GM19324 (cell line): ENCODE measurements at regions not wholly inside any gene's neighbourhood (a gene's known extent, or its start where the extent isn't known, plus 50 kb on each side); places are given as distances from the start of the nearest gene placed in this dataset.
"Not testable (repeated sequence)": the region's sequence is repeated elsewhere in the genome, so short reads cannot be mapped to it uniquely, and the experiment has no call there.

Experiments used
- ATAC-seq: cut with Tn5 transposase; IDR thresholded peaks from one replicate; pipeline ENCODE4 v1.9.1; 2021; ENCODE audit warnings: mild to moderate bottlenecking, moderate library complexity; ENCODE audit not compliant: unreplicated experiment, low FRiP score

DNA sequence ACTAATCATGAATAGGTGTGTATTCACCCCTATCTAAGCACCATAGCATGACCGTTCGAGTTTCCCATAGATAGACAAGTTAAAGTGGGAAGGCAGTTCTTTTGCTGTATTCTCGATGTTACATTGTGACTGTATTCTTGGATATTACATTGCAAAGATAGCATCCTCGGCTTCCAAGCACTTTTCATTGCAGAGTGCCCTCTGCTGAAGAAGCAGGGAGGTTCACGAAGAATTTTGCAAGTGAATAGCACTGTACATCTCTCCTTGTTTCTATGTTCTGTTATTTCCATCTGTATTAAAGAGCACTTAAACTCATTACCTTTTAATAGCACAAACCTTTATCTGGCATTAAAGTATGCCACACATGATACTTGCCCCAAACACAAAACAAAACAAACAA lies 426.7 kb upstream of the ARX start:
- ATAC-seq = no peak

DNA sequence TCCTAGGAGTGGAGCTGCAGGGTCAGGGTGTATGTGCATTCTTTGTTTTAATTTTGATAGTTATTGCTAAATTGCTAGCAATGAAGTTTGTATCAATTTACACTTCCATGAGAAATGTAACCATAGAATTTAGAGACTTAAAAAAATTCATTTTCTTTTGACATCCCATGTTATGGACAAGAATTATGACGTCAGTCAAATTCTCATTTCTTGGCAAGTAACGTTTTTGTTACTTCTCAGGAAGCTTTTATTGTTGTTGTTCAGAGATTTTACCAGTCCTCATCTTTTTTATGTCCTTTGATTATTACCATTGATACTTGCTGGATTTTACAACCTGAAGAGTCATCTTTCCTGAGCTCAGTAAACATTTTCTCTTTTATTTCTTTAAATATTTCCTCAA lies 417.5 kb upstream of the ARX start:
- ATAC-seq = no peak

DNA sequence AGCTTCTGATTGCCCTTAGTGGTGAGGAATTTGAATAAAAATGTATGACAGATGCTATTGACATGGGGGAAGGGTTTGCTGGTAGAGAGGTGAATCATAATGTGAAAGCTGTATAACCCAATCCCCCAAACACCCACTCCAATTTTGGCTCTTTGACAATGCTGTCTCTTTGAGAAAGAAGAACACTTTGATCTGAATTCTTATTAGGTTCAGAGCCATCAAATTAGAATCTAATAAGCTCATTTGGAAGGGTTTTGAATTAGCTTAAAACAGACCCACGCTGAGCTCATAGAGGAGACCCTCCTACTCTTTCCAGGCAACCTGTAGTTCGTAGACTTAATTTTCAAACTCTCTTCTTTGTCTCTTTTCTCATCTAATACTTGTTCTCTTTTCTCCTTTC lies 416.6 kb upstream of the ARX start:
- ATAC-seq = no peak

GRCh38 chrX:25427873-25428555 lies 412.2 kb upstream of the ARX start:
- ATAC-seq = no peak

GRCh38 chrX:25404163-25404562 lies 388.4 kb upstream of the ARX start:
- not testable (repeated sequence) for ATAC-seq

DNA sequence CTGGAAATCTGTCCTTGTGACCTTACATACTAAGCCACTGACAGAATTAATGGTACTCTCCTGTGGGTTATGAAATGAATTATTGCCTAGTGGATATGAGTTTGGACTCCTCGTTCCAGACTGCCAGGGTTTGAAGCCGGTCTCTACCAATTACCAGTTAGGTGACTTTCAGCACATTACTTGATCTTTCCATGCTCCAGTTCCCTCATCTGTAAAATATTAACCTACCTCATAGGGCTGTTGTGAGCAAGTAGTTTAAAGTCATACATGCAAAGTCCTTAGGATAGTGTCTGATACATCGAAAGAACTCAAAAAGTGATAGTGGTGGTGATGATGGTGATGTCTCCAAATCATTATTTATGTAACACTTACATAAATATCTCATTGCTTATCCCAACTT lies 373.5 kb upstream of the ARX start:
- ATAC-seq = no peak

- ATAC-seq = no peak
Measured at GRCh38 chrX:25383196-25383595, 367.4 kb upstream of the ARX start.

DNA sequence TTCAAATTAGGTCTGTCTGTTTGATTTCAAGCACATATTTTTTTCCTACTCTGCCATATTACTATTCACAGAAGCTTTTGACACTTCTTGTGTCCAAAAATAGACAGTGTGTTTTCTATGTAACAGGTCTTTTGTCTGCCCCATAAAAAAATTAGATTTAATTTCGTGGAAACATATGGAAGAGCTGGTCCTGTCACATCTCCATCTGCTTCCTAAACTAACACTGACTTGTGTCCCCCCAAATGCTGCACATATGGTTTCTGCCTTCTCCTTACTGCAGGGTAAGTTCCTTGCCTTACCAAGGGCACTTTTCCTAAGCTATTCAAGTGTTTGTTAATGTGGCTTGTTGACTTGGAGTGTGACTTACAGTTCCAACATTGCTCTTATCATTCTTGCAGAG lies 340.7 kb upstream of the ARX start:
- no peak for ATAC-seq

DNA sequence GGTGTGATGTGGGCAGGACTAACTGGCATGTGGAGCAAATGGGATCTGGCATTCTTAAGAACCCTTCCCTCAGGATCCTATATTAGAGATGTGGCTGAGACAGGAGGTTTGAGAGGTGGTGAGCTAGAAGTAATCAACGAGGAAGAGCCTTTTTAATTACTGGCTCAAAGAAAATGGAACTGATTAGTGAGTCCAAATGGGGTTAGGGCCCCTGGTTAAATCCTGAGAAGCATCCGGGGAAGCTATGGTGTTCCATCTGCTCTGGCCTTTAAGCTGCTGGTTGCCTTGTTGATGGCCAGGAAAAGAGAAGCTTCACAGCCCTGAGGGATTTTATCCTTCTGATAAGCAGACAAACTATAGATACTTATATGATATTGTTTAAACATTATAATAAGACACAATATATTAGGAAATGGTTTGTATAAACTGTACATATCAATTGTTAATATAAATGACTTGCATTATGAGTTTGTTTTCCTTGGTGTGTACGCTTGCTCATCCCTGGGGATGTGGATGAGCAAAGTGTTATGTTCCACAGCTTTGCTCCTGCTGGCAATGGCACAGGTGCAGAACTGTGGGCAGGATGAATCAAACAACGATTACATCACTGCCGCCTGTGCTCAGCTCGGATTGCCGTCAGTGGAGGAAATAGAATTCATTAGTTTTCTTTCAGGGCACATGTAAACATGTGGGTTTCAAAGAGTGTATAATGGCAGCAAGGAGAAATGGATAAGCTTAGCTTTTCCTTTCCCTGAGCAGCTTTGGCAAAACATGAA lies 328.6 kb upstream of the ARX start:
- no peak for ATAC-seq

DNA sequence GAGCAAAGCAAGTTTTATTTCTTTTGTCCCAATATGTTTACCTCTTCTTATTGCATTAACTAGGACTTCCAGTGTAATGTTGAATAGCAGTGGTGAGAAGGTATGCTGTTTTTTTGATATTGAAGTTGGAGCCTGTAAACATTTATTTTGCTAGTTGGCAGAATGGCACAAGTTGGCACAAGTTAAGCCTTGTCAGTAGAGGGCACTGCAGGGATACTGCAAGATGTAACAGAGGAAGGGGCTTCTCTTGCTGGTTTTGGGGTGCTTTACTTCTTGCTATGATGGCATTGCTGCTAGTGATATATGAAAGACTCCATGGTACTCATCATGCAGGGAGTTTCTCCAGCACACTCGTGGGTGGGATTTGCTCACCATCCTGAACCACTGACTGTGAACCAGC lies 327.3 kb upstream of the ARX start:
- no peak for ATAC-seq

DNA sequence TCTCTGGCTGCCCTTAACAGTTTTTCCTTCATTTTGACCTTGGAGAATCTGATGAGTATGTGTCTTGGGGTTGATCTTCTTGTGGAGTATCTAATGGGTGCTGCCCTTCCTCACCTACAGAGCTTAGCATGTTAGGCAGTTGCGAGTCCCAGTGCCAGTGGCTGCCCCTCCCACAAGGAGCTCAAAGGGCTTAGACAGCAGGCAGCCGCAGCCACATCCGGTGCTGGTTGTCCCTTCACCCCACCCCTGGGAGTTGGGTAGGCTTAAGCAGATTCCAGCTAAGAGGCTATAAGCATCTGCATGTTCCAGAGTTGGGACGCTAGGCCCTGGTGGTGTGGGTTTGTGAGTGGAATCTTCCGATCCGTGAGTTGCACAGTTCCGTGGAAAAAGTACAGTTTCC lies 322.1 kb upstream of the ARX start:
- ATAC-seq = no peak

DNA sequence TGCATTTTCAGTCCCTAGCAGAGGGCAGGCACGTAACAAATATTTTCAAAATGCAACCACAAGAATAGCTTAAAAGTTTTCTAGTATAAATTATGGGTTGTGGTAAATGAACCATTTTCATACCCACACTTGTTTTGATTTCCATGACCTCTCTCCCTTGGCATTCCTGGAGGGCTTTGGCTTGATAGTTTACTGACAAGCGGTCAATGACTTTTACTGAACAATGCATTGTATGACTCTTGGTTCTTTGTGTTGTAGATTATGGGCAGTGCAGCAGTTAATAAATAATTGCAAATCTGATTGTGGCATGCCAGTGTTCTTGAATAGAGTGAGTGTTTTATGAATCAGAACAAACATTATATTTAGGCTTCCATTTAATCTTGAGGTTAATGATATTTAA lies 285.2 kb upstream of the ARX start:
- ATAC-seq = no peak

GRCh38 chrX:25296850-25297249 lies 281.1 kb upstream of the ARX start:
- ATAC-seq = no peak

GRCh38 chrX:25295466-25295865 lies 279.7 kb upstream of the ARX start:
- ATAC-seq = no peak

- ATAC-seq = no peak
Measured at GRCh38 chrX:25290132-25290531, 274.4 kb upstream of the ARX start.

DNA sequence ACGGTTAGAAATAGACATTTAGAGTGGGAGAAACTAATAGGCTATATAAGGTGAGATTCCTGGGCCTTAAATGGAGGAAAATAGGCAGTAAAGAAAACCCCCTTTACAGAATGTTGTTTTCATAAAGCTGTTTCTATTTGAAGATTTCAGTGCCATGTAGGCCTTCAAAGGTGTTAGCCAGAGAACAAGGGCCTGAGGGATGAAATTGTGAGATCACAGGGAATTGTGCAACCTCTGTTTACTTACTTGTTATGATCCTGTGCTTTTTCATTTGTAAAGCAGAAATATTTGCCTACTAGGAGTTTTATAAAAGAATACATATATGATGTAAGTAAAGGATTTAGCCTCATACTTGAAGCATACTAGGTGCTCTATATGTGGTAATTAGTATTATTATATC lies 272.9 kb upstream of the ARX start:
- ATAC-seq = no peak

- no peak for ATAC-seq
Measured at GRCh38 chrX:25287521-25287920, 271.8 kb upstream of the ARX start.

- ATAC-seq = no peak
Measured at GRCh38 chrX:25285598-25285997, 269.8 kb upstream of the ARX start.

- ATAC-seq = no peak
Measured at GRCh38 chrX:25279510-25279909, 263.7 kb upstream of the ARX start.

DNA sequence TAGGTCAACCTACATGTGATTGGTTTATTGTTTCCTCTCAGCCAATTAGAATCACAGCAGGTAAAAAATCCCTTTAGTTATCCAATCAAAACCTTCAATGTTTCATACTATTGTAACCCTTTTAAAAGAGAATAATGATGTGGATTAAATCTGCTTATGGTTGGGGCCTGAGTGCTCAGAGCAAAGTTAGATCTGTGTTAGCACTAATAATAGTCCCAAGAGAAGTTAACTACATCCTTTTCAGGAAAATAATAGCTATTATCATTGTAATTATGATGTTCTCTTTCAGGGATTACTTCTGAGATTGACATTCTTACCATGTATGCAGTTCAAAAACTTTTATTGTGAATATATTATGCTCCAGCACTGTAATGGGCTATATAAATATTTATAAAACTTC lies 262.6 kb upstream of the ARX start:
- ATAC-seq = no peak

- ATAC-seq = no peak
Measured at GRCh38 chrX:25277574-25277973, 261.8 kb upstream of the ARX start.

GRCh38 chrX:25275159-25275558 lies 259.4 kb upstream of the ARX start:
- ATAC-seq = no peak
